HL-60 (cell line): ENCODE measurements at regions not wholly inside any gene's neighbourhood (a gene's known extent, or its start where the extent isn't known, plus 50 kb on each side); places are given as distances from the start of the nearest gene placed in this dataset.
"Not testable (repeated sequence)": the region's sequence is repeated elsewhere in the genome, so short reads cannot be mapped to it uniquely, and the experiment has no call there.

Experiments used
- DNase-seq, 2 experiments: peaks; one replicate each; pipeline ENCODE4 v3.0.0-alpha.2; 2010 to 2020; ENCODE audit warnings: low read depth in 1 of 2, low spot score in 1 of 2
- H3K27ac ChIP-seq: fragments of 250-450 bp; sonication (Bioruptor Pico); replicated peaks from 2 replicates; pipeline ENCODE4 v1.5.1; 2020; ENCODE audit warnings: mild to moderate bottlenecking, moderate library complexity
- H3K27me3 ChIP-seq: fragments of 250-450 bp; sonication (Bioruptor Pico); 2 replicates; pipeline ENCODE4 v1.5.1; 2021; ENCODE audit warnings: mild to moderate bottlenecking, moderate library complexity; ENCODE audit not compliant: insufficient read depth, poor library complexity, severe bottlenecking
- H3K4me3 ChIP-seq: replicated peaks from 2 replicates; pipeline ENCODE4 v1.5.1; 2011; ENCODE audit warnings: mild to moderate bottlenecking, control low read depth, low read length; ENCODE audit not compliant: insufficient read depth
- CTCF ChIP-seq: IDR thresholded peaks from one replicate; pipeline ENCODE4 v1.5.1; 2011; ENCODE audit warnings: low read length, control low read depth, inconsistent platforms; ENCODE audit not compliant: insufficient read depth
- GABPA ChIP-seq: IDR thresholded peaks from 2 replicates; pipeline ENCODE4 v1.6.1; 2012; ENCODE audit warnings: low read depth
- POLR2AphosphoS5 ChIP-seq: IDR thresholded peaks from 2 replicates; pipeline ENCODE4 v1.6.1; 2012; ENCODE audit warnings: low read depth
- REST ChIP-seq: IDR thresholded peaks from 2 replicates; pipeline ENCODE4 v1.6.1; 2012; ENCODE audit warnings: low read depth; ENCODE audit not compliant: insufficient replicate concordance
- SPI1 ChIP-seq: IDR thresholded peaks from 2 replicates; pipeline ENCODE4 v1.6.1; 2012; ENCODE audit warnings: low read depth, mild to moderate bottlenecking, borderline replicate concordance

- no peak for TF ChIP-seq REST
- TF ChIP-seq SPI1 = no peak
- TF ChIP-seq CTCF = no peak
- no peak for TF ChIP-seq GABPA
- TF ChIP-seq POLR2AphosphoS5 = no peak
- H3K27ac ChIP-seq = no peak overlapping the region
- no peak overlapping the region for H3K4me3 ChIP-seq
- no peak for DNase-seq
- H3K27me3 ChIP-seq = peaks cover 5% of the 10 kb centered on the region
Observed at GRCh38 chr22:23453277-23453676, 126.8 kb downstream of the IGLL1 start.

GRCh38 chr22:23452231-23453010, 127.7 kb downstream of the IGLL1 start:
- Histone ChIP-seq H3K27ac (no peak overlapping the region), H3K27me3 (peaks cover 5% of the 10 kb centered on the region), H3K4me3 (no peak overlapping the region)
- DNase-seq = no peak
- TF ChIP-seq CTCF (no peak), REST (no peak), POLR2AphosphoS5 (no peak), GABPA (no peak), SPI1 (no peak)

- not testable (repeated sequence) for H3K4me3 ChIP-seq, H3K27ac ChIP-seq, DNase-seq, H3K27me3 ChIP-seq
Observed at GRCh38 chr22:23451452-23452230, 128.4 kb downstream of the IGLL1 start.

GRCh38 chr22:23450821-23451220, 129.3 kb downstream of the IGLL1 start:
- not testable (repeated sequence) for H3K27ac ChIP-seq, H3K27me3 ChIP-seq, H3K4me3 ChIP-seq, DNase-seq
